ENCODE measurements at regions not wholly inside any gene's neighbourhood (a gene's known extent, or its start where the extent isn't known, plus 50 kb on each side); places are given as distances from the start of the nearest gene placed in this dataset.

DNA sequence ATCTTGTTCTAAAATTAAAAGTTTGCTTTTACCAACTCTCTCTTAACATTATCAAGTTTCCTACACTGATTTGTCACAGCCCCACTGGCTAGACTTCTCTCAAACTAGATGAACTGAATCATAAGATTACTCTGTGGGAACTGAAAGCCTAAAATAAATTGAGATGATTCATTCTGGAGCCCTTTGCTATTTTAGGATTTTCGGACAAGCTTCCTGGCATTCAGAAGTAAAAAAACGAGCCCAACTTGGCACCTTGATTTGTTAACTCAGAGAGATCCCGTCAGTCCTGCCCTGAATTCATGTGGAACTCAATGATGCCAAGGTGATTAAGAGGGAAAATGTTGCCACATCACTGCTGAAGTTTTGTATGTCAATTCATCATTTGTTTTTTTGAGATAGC, 122.0 kb upstream of the NRSN1 start:
- TF ChIP-seq POLR2A (IDR thresholded peaks at IDR 0.05) (no peak), POLR2AphosphoS5 (IDR thresholded peaks at IDR 0.05) (peak in 1 of 3 donors; percentile 16)
- Histone ChIP-seq H3K4me1 (peaks cover 0 to 17% (median 3%) of the 10 kb centered on the region in 4 donors), H3K9me3 (no peaks in the 10 kb centered on the region), H3K27me3 (no peaks in the 10 kb centered on the region), H3K4me3 (no peak overlapping the region), H3K36me3 (no peaks in the 10 kb centered on the region), H3K27ac (no peak overlapping the region)
- in situ Hi-C loops (cut with MboI; ENCODE audit: low pct_ligation_motif_present in 1 of 4, low pct_unique_long_range_greater_than_20kb in 1 of 4, low sequenced_read_pairs in 3 of 4) (no loop called here), intact Hi-C loops (cut with DNase I; ENCODE audit: low total_unique reads) (no loop called here)
- no peak for DNase-seq
- 58 to 83% methylated on average over 1 to 3 of the region's 3 CpGs for WGBS, 2 donors (ENCODE audit: low coverage in 1 of 2)

- TF ChIP-seq POLR2AphosphoS5 (IDR thresholded peaks at IDR 0.05) (no peak), EP300 (IDR thresholded peaks at IDR 0.05; ENCODE audit: low read depth) (no peak), POLR2A (IDR thresholded peaks at IDR 0.05) (no peak)
- TF ChIP-seq, protein P1, sequence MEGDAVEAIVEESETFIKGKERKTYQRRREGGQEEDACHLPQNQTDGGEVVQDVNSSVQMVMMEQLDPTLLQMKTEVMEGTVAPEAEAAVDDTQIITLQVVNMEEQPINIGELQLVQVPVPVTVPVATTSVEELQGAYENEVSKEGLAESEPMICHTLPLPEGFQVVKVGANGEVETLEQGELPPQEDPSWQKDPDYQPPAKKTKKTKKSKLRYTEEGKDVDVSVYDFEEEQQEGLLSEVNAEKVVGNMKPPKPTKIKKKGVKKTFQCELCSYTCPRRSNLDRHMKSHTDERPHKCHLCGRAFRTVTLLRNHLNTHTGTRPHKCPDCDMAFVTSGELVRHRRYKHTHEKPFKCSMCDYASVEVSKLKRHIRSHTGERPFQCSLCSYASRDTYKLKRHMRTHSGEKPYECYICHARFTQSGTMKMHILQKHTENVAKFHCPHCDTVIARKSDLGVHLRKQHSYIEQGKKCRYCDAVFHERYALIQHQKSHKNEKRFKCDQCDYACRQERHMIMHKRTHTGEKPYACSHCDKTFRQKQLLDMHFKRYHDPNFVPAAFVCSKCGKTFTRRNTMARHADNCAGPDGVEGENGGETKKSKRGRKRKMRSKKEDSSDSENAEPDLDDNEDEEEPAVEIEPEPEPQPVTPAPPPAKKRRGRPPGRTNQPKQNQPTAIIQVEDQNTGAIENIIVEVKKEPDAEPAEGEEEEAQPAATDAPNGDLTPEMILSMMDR (IDR thresholded peaks at IDR 0.05): no peak
- no peaks in the 10 kb centered on the region for H3K27me3 ChIP-seq
- no peak for DNase-seq
- no peak overlapping the region for H3K27ac ChIP-seq
- intact Hi-C loops (cut with DNase I; ENCODE audit: low total_unique reads): no loop called here
- no peaks in the 10 kb centered on the region for H3K9me3 ChIP-seq
- 44 to 46% methylated on average over 1 of the region's 1 CpG for WGBS, 2 donors (ENCODE audit: low coverage in 1 of 2)
- peaks cover 0 to 17% (median 3%) of the 10 kb centered on the region in 4 donors for H3K4me1 ChIP-seq
- H3K36me3 ChIP-seq: no peaks in the 10 kb centered on the region
- no peak overlapping the region for H3K4me3 ChIP-seq
- in situ Hi-C loops (cut with MboI; ENCODE audit: low pct_ligation_motif_present in 1 of 4, low pct_unique_long_range_greater_than_20kb in 1 of 4, low sequenced_read_pairs in 3 of 4): no loop called here
Measured at GRCh38 chr6:24004659-24005058, 121.4 kb upstream of the NRSN1 start.

- Histone ChIP-seq H3K4me1 (peaks cover 0 to 17% (median 3%) of the 10 kb centered on the region in 4 donors), H3K4me3 (no peak overlapping the region), H3K9me3 (no peaks in the 10 kb centered on the region), H3K27ac (peak overlapping the region in 1 of 4 donors; percentile 36), H3K27me3 (no peaks in the 10 kb centered on the region), H3K36me3 (no peaks in the 10 kb centered on the region)
- in situ Hi-C loops (cut with MboI; ENCODE audit: low pct_ligation_motif_present in 1 of 4, low pct_unique_long_range_greater_than_20kb in 1 of 4, low sequenced_read_pairs in 3 of 4) (no loop called here), intact Hi-C loops (cut with DNase I; ENCODE audit: low total_unique reads) (no loop called here)
- DNase-seq: no peak
- TF ChIP-seq POLR2A (IDR thresholded peaks at IDR 0.05) (no peak), EP300 (IDR thresholded peaks at IDR 0.05; ENCODE audit: low read depth) (no peak), POLR2AphosphoS5 (IDR thresholded peaks at IDR 0.05) (no peak)
- TF ChIP-seq, protein P1 (IDR thresholded peaks at IDR 0.05): no peak
Measured at GRCh38 chr6:24006254-24006653, 119.8 kb upstream of the NRSN1 start.

DNA sequence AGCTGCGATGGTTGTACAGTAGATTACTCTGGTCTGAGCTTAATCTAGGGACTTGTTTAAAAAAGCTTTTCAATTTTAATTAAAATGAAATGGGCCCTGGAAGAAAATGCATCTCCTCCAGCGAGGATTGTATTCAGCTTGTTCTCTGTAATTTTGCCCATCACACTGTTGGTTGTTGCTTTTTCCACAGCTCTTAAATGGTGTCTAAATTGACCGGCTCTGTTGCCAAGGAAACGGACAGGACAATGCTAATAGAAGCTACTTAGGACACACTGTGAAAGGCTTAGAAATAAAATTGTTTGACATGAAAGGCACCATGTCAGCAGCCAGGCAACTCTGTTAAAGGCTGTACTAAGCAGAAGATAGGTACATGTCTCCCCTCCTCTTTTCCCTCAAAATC, 116.7 kb upstream of the NRSN1 start:
- no peaks in the 10 kb centered on the region for H3K9me3 ChIP-seq
- no peaks in the 10 kb centered on the region for H3K27me3 ChIP-seq
- peaks cover 0 to 14% (median 3%) of the 10 kb centered on the region in 4 donors for H3K4me1 ChIP-seq
- DNase-seq: no peak
- WGBS, 2 donors (ENCODE audit: low coverage in 1 of 2): 70 to 95% methylated on average over 3 to 4 of the region's 4 CpGs
- H3K27ac ChIP-seq: no peak overlapping the region
- in situ Hi-C loops (cut with MboI; ENCODE audit: low pct_ligation_motif_present in 1 of 4, low pct_unique_long_range_greater_than_20kb in 1 of 4, low sequenced_read_pairs in 3 of 4): no loop called here
- TF ChIP-seq, protein P1 (IDR thresholded peaks at IDR 0.05): no peak
- TF ChIP-seq POLR2A (IDR thresholded peaks at IDR 0.05): no peak
- H3K4me3 ChIP-seq: no peak overlapping the region
- no peaks in the 10 kb centered on the region for H3K36me3 ChIP-seq
- intact Hi-C loops (cut with DNase I; ENCODE audit: low total_unique reads): no loop called here

- H3K4me1 ChIP-seq: peaks cover 0 to 14% (median 3%) of the 10 kb centered on the region in 4 donors
- H3K4me3 ChIP-seq: no peak overlapping the region
- DNase-seq: no peak
- H3K9me3 ChIP-seq: no peaks in the 10 kb centered on the region
- no peak overlapping the region for H3K27ac ChIP-seq
- no peaks in the 10 kb centered on the region for H3K36me3 ChIP-seq
- WGBS, 2 donors (ENCODE audit: low coverage in 1 of 2): 52 to 61% methylated on average over 3 of the region's 3 CpGs
- TF ChIP-seq EP300 (IDR thresholded peaks at IDR 0.05; ENCODE audit: low read depth): no peak
- TF ChIP-seq, protein P1 (IDR thresholded peaks at IDR 0.05): no peak
- TF ChIP-seq POLR2AphosphoS5 (IDR thresholded peaks at IDR 0.05): no peak
- no peak for TF ChIP-seq POLR2A (IDR thresholded peaks at IDR 0.05)
- H3K27me3 ChIP-seq: no peaks in the 10 kb centered on the region
- in situ Hi-C loops (cut with MboI; ENCODE audit: low pct_ligation_motif_present in 1 of 4, low pct_unique_long_range_greater_than_20kb in 1 of 4, low sequenced_read_pairs in 3 of 4): no loop called here
- intact Hi-C loops (cut with DNase I; ENCODE audit: low total_unique reads): no loop called here
Measured at GRCh38 chr6:24010133-24010532, 115.9 kb upstream of the NRSN1 start.

Measured in transverse colon (tissue), 4 donors.